ENCODE measurements at regions not wholly inside any gene's neighbourhood (a gene's known extent, or its start where the extent isn't known, plus 50 kb on each side); places are given as distances from the start of the nearest gene placed in this dataset.

DNA sequence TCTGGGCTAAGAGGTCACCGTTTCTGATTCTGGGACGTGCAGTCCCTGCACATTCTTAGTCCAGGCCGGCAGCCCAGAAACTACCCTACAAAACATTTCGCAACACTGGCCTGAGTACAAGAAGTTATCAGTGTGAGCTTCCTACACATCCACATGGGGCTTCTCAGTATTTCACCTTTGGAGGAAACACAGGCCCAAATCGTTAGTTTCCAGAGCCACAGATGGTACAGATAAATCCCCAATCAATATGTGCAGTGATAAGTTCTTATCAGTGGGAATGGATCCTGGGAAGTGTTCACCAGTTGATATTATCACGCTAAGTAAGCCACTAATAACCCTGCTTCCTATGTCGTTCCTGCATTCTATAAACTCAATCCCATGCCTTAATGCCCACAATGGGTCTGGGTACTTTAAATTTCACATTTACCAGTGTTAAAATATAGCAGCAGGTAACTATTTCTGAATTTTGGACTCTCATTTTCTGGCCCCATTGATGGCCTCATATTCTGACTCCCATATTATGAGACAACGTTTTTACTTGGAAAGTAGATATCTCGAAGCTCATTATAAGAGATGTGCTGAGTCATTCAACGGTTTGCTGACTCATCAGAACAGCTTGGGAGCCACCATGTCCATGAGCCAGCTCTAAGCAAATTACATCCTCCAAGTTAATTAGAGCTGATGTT, 370.2 kb upstream of the MAF start:
- ATAC-seq (no peak), DNase-seq (ENCODE audit: low spot score) (no peak)

DNA sequence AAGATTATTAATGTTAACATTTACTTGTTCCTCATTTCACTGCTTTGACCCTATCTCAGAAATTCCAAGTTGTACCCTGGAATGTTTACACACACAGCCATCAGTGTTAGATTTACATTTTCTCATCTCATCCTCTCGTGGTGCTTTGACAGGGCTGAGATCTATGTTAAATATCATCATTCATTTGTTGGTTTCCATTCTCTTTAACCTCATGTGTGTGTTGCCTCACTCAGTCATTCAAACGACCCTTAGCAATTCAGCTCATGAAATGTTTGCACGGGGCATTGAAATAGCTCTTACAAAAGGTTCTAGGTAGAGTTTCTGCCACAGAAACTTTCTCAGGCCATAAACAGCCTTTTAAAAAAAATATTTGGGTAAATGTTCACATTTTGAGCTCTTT, 369.6 kb upstream of the MAF start:
- no peak for ATAC-seq
- H3K4me3 Mint-ChIP-seq, result no peak overlapping the region
- POLR2A ChIA-PET, result no interaction called here
- no peaks in the 10 kb centered on the region for H3K36me3 Mint-ChIP-seq
- CTCF ChIA-PET, result no interaction called here
- no peak overlapping the region for H3K27ac Mint-ChIP-seq
- H3K27me3 Mint-ChIP-seq (ENCODE audit: low read depth), result no peaks in the 10 kb centered on the region
- peaks cover 4% of the 10 kb centered on the region for H3K4me1 Mint-ChIP-seq
- DNase-seq (ENCODE audit: low spot score), result no peak
- H3K9me3 Mint-ChIP-seq, result peaks cover 12% of the 10 kb centered on the region
- TF ChIP-seq ZBTB21 (CRISPR knock-in tag; IDR thresholded peaks at IDR 0.05; ENCODE audit: borderline replicate concordance) (no peak), ZNF671 (CRISPR knock-in tag; IDR thresholded peaks at IDR 0.05) (no peak), TCF7 (CRISPR knock-in tag; IDR thresholded peaks at IDR 0.05; ENCODE audit: low read depth) (no peak), HMGA2 (CRISPR knock-in tag; IDR thresholded peaks at IDR 0.05) (no peak), NR2C2 (CRISPR knock-in tag; IDR thresholded peaks at IDR 0.05) (no peak), TEAD4 (CRISPR knock-in tag; IDR thresholded peaks at IDR 0.05) (no peak), PRRX2 (CRISPR knock-in tag; IDR thresholded peaks at IDR 0.05) (no peak), CREB1 (CRISPR knock-in tag; IDR thresholded peaks at IDR 0.05) (no peak)
- TF ChIP-seq, protein P1, sequence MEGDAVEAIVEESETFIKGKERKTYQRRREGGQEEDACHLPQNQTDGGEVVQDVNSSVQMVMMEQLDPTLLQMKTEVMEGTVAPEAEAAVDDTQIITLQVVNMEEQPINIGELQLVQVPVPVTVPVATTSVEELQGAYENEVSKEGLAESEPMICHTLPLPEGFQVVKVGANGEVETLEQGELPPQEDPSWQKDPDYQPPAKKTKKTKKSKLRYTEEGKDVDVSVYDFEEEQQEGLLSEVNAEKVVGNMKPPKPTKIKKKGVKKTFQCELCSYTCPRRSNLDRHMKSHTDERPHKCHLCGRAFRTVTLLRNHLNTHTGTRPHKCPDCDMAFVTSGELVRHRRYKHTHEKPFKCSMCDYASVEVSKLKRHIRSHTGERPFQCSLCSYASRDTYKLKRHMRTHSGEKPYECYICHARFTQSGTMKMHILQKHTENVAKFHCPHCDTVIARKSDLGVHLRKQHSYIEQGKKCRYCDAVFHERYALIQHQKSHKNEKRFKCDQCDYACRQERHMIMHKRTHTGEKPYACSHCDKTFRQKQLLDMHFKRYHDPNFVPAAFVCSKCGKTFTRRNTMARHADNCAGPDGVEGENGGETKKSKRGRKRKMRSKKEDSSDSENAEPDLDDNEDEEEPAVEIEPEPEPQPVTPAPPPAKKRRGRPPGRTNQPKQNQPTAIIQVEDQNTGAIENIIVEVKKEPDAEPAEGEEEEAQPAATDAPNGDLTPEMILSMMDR (IDR thresholded peaks at IDR 0.05), result no peak
- TF ChIP-seq, protein P2, sequence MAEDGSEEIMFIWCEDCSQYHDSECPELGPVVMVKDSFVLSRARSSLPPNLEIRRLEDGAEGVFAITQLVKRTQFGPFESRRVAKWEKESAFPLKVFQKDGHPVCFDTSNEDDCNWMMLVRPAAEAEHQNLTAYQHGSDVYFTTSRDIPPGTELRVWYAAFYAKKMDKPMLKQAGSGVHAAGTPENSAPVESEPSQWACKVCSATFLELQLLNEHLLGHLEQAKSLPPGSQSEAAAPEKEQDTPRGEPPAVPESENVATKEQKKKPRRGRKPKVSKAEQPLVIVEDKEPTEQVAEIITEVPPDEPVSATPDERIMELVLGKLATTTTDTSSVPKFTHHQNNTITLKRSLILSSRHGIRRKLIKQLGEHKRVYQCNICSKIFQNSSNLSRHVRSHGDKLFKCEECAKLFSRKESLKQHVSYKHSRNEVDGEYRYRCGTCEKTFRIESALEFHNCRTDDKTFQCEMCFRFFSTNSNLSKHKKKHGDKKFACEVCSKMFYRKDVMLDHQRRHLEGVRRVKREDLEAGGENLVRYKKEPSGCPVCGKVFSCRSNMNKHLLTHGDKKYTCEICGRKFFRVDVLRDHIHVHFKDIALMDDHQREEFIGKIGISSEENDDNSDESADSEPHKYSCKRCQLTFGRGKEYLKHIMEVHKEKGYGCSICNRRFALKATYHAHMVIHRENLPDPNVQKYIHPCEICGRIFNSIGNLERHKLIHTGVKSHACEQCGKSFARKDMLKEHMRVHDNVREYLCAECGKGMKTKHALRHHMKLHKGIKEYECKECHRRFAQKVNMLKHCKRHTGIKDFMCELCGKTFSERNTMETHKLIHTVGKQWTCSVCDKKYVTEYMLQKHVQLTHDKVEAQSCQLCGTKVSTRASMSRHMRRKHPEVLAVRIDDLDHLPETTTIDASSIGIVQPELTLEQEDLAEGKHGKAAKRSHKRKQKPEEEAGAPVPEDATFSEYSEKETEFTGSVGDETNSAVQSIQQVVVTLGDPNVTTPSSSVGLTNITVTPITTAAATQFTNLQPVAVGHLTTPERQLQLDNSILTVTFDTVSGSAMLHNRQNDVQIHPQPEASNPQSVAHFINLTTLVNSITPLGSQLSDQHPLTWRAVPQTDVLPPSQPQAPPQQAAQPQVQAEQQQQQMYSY (CRISPR knock-in tag; IDR thresholded peaks at IDR 0.05), result no peak
- TF ChIP-seq, protein P3, sequence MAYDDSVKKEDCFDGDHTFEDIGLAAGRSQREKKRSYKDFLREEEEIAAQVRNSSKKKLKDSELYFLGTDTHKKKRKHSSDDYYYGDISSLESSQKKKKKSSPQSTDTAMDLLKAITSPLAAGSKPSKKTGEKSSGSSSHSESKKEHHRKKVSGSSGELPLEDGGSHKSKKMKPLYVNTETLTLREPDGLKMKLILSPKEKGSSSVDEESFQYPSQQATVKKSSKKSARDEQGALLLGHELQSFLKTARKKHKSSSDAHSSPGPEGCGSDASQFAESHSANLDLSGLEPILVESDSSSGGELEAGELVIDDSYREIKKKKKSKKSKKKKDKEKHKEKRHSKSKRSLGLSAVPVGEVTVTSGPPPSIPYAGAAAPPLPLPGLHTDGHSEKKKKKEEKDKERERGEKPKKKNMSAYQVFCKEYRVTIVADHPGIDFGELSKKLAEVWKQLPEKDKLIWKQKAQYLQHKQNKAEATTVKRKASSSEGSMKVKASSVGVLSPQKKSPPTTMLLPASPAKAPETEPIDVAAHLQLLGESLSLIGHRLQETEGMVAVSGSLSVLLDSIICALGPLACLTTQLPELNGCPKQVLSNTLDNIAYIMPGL (CRISPR knock-in tag; IDR thresholded peaks at IDR 0.05), result no peak

More for the DNA sequence above, 370.2 kb upstream of the MAF start:
- Mint-ChIP-seq H3K9me3 (peaks cover 11% of the 10 kb centered on the region), H3K27me3 (ENCODE audit: low read depth) (no peaks in the 10 kb centered on the region), H3K4me1 (peaks cover 2% of the 10 kb centered on the region), H3K36me3 (no peaks in the 10 kb centered on the region), H3K27ac (no peak overlapping the region), H3K4me3 (no peak overlapping the region)
- CTCF ChIA-PET, result no interaction called here
- POLR2A ChIA-PET, result no interaction called here
- TF ChIP-seq MXD4 (CRISPR knock-in tag; IDR thresholded peaks at IDR 0.05; ENCODE audit: borderline replicate concordance), result no peak
- TF ChIP-seq NFATC4 (CRISPR knock-in tag; IDR thresholded peaks at IDR 0.05), result no peak
- TF ChIP-seq ATF1 (CRISPR knock-in tag; IDR thresholded peaks at IDR 0.05), result no peak
- TF ChIP-seq, protein P4, sequence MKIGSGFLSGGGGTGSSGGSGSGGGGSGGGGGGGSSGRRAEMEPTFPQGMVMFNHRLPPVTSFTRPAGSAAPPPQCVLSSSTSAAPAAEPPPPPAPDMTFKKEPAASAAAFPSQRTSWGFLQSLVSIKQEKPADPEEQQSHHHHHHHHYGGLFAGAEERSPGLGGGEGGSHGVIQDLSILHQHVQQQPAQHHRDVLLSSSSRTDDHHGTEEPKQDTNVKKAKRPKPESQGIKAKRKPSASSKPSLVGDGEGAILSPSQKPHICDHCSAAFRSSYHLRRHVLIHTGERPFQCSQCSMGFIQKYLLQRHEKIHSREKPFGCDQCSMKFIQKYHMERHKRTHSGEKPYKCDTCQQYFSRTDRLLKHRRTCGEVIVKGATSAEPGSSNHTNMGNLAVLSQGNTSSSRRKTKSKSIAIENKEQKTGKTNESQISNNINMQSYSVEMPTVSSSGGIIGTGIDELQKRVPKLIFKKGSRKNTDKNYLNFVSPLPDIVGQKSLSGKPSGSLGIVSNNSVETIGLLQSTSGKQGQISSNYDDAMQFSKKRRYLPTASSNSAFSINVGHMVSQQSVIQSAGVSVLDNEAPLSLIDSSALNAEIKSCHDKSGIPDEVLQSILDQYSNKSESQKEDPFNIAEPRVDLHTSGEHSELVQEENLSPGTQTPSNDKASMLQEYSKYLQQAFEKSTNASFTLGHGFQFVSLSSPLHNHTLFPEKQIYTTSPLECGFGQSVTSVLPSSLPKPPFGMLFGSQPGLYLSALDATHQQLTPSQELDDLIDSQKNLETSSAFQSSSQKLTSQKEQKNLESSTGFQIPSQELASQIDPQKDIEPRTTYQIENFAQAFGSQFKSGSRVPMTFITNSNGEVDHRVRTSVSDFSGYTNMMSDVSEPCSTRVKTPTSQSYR (CRISPR knock-in tag; IDR thresholded peaks at IDR 0.05), result no peak
- no peak for TF ChIP-seq GTF2I (CRISPR knock-in tag; conservative IDR thresholded peaks at IDR 0.05)
- no peak for TF ChIP-seq PRRX2 (CRISPR knock-in tag; IDR thresholded peaks at IDR 0.05)
- no peak for TF ChIP-seq CREB1 (CRISPR knock-in tag; IDR thresholded peaks at IDR 0.05)
- TF ChIP-seq, protein P5, sequence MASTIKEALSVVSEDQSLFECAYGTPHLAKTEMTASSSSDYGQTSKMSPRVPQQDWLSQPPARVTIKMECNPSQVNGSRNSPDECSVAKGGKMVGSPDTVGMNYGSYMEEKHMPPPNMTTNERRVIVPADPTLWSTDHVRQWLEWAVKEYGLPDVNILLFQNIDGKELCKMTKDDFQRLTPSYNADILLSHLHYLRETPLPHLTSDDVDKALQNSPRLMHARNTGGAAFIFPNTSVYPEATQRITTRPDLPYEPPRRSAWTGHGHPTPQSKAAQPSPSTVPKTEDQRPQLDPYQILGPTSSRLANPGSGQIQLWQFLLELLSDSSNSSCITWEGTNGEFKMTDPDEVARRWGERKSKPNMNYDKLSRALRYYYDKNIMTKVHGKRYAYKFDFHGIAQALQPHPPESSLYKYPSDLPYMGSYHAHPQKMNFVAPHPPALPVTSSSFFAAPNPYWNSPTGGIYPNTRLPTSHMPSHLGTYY (CRISPR knock-in tag; IDR thresholded peaks at IDR 0.05), result no peak
- TF ChIP-seq, protein P6, sequence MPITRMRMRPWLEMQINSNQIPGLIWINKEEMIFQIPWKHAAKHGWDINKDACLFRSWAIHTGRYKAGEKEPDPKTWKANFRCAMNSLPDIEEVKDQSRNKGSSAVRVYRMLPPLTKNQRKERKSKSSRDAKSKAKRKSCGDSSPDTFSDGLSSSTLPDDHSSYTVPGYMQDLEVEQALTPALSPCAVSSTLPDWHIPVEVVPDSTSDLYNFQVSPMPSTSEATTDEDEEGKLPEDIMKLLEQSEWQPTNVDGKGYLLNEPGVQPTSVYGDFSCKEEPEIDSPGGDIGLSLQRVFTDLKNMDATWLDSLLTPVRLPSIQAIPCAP (CRISPR knock-in tag; IDR thresholded peaks at IDR 0.05), result no peak
- TF ChIP-seq FOXP1 (CRISPR knock-in tag; IDR thresholded peaks at IDR 0.05; ENCODE audit: borderline replicate concordance), result no peak
- no peak for TF ChIP-seq ZNF416 (CRISPR knock-in tag; IDR thresholded peaks at IDR 0.05)
- TF ChIP-seq, protein P7, sequence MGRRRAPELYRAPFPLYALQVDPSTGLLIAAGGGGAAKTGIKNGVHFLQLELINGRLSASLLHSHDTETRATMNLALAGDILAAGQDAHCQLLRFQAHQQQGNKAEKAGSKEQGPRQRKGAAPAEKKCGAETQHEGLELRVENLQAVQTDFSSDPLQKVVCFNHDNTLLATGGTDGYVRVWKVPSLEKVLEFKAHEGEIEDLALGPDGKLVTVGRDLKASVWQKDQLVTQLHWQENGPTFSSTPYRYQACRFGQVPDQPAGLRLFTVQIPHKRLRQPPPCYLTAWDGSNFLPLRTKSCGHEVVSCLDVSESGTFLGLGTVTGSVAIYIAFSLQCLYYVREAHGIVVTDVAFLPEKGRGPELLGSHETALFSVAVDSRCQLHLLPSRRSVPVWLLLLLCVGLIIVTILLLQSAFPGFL (CRISPR knock-in tag; IDR thresholded peaks at IDR 0.05; ENCODE audit: borderline replicate concordance), result no peak
- TF ChIP-seq, protein P8, sequence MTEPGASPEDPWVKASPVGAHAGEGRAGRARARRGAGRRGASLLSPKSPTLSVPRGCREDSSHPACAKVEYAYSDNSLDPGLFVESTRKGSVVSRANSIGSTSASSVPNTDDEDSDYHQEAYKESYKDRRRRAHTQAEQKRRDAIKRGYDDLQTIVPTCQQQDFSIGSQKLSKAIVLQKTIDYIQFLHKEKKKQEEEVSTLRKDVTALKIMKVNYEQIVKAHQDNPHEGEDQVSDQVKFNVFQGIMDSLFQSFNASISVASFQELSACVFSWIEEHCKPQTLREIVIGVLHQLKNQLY (CRISPR knock-in tag; IDR thresholded peaks at IDR 0.05), result no peak

Measured in WTC11 (cell line).